ENCODE measurements at regions not wholly inside any gene's neighbourhood (a gene's known extent, or its start where the extent isn't known, plus 50 kb on each side); places are given as distances from the start of the nearest gene placed in this dataset.

DNA sequence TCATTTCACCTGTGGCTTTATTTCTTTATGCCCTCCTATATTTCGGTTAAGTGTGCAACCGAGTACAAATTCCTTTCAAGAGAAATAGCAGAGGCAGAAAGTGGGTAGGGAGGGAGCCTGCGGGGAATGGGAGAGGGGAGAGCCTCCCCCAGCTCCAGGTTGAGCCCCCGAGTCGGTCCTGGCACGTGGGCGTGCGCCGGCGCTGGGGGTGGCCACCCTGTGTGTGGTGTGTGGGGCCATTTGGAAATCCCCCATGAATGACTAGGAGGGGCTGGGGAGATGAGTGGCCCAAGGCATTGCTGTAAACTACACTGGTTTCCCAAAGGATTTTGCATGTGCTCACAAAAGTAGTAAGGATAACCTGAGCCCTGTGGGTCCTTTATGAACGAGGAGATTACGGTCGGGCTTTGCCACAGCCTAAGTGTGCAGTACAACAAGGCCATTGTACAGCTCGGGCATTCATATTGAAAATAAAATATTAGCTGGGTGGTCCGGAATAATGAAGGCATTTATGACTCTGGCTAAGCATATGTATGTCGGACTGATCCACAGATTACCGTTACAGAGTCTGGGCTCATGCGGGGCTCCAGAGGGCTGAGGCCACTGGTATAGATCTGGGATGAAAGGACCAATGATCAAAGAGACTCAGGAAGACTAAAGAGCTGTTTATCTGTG, 84.5 kb upstream of the RALGAPA2 start:
- H3K4me2 ChIP-seq, result no peak overlapping the region
- H3K4me3 ChIP-seq, result no peak overlapping the region
- POLR2A ChIA-PET, result no interaction called here
- ATAC-seq (no peak), DNase-seq (ENCODE audit: low read depth in 1 of 2, low spot score in 1 of 2) (no peak), FAIRE-seq (no peak)
- CTCF ChIA-PET, result interaction anchor here (1.0 to 1.4 kb wide), 4 partner anchors 11 to 28 kb away, joined by 3 to 4 read pairs (median 4); no protein-coding TSS in a partner anchor
- 55% methylated on average over 18 of the region's 18 CpGs for whole genome bisulfite sequencing (ENCODE audit: missing lambda C conversion rate)
- no peaks in the 10 kb centered on the region for H3K9me3 ChIP-seq
- no peaks in the 10 kb centered on the region for H3K4me1 ChIP-seq
- TF ChIP-seq HOXA7 (CRISPR knock-in tag; IDR thresholded peaks at IDR 0.05), result no peak
- TF ChIP-seq ESRRA (IDR thresholded peaks at IDR 0.05; ENCODE audit: borderline replicate concordance, low read length), result no peak
- no peak for TF ChIP-seq EHF (CRISPR knock-in tag; IDR thresholded peaks at IDR 0.05)
- TF ChIP-seq MAZ (IDR thresholded peaks at IDR 0.05; ENCODE audit: borderline replicate concordance, low read depth, low read length), result no peak
- no peak for TF ChIP-seq JUNB (IDR thresholded peaks at IDR 0.05)
- TF ChIP-seq, protein P1, sequence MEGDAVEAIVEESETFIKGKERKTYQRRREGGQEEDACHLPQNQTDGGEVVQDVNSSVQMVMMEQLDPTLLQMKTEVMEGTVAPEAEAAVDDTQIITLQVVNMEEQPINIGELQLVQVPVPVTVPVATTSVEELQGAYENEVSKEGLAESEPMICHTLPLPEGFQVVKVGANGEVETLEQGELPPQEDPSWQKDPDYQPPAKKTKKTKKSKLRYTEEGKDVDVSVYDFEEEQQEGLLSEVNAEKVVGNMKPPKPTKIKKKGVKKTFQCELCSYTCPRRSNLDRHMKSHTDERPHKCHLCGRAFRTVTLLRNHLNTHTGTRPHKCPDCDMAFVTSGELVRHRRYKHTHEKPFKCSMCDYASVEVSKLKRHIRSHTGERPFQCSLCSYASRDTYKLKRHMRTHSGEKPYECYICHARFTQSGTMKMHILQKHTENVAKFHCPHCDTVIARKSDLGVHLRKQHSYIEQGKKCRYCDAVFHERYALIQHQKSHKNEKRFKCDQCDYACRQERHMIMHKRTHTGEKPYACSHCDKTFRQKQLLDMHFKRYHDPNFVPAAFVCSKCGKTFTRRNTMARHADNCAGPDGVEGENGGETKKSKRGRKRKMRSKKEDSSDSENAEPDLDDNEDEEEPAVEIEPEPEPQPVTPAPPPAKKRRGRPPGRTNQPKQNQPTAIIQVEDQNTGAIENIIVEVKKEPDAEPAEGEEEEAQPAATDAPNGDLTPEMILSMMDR (IDR thresholded peaks at IDR 0.05), result no peak
- no peak for TF ChIP-seq RAD21 (conservative IDR thresholded peaks at IDR 0.05 in 1 of 2, IDR thresholded peaks at IDR 0.05 in 1 of 2)
- TF ChIP-seq JUN (IDR thresholded peaks at IDR 0.05), result no peak
- no peak for TF ChIP-seq SMC3 (IDR thresholded peaks at IDR 0.05)
- TF ChIP-seq, protein P2, sequence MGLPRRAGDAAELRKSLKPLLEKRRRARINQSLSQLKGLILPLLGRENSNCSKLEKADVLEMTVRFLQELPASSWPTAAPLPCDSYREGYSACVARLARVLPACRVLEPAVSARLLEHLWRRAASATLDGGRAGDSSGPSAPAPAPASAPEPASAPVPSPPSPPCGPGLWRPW (IDR thresholded peaks at IDR 0.05), result no peak
- TF ChIP-seq MAX (IDR thresholded peaks at IDR 0.05), result no peak
- no peak for TF ChIP-seq EHMT2 (IDR thresholded peaks at IDR 0.05; ENCODE audit: low read depth)
- TF ChIP-seq FOSL2 (IDR thresholded peaks at IDR 0.05), result no peak
- no peak for TF ChIP-seq FOSL2 (CRISPR knock-in tag; IDR thresholded peaks at IDR 0.05)
- no peak for TF ChIP-seq ZSCAN20 (CRISPR knock-in tag; IDR thresholded peaks at IDR 0.05)
- TF ChIP-seq, protein P3, sequence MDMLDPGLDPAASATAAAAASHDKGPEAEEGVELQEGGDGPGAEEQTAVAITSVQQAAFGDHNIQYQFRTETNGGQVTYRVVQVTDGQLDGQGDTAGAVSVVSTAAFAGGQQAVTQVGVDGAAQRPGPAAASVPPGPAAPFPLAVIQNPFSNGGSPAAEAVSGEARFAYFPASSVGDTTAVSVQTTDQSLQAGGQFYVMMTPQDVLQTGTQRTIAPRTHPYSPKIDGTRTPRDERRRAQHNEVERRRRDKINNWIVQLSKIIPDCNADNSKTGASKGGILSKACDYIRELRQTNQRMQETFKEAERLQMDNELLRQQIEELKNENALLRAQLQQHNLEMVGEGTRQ (IDR thresholded peaks at IDR 0.05), result no peak
- no peak overlapping the region for H3K27ac ChIP-seq

GRCh38 chr20:20795721-20796120, 83.3 kb upstream of the RALGAPA2 start:
- no peak for TF ChIP-seq FOSL2 (IDR thresholded peaks at IDR 0.05)
- TF ChIP-seq FOSL2 (CRISPR knock-in tag; IDR thresholded peaks at IDR 0.05), result no peak
- TF ChIP-seq NFE2L2 (conservative IDR thresholded peaks at IDR 0.05; ENCODE audit: low read length), result no peak
- TF ChIP-seq CBX2 (IDR thresholded peaks at IDR 0.05; ENCODE audit: borderline replicate concordance, low read depth), result no peak
- TF ChIP-seq PBX3 (IDR thresholded peaks at IDR 0.05), result no peak
- no peak for TF ChIP-seq MAX (IDR thresholded peaks at IDR 0.05)
- TF ChIP-seq TP53 (CRISPR knock-in tag; IDR thresholded peaks at IDR 0.05), result no peak
- TF ChIP-seq NPAS2 (CRISPR knock-in tag; IDR thresholded peaks at IDR 0.05; ENCODE audit: borderline replicate concordance), result no peak
- TF ChIP-seq TFCP2L1 (CRISPR knock-in tag; IDR thresholded peaks at IDR 0.05), result no peak
- TF ChIP-seq, protein P3 (IDR thresholded peaks at IDR 0.05), result no peak
- TF ChIP-seq PHF8 (IDR thresholded peaks at IDR 0.05; ENCODE audit: borderline replicate concordance, low read depth), result no peak
- no peak for TF ChIP-seq RARB (CRISPR knock-in tag; IDR thresholded peaks at IDR 0.05)
- FAIRE-seq (no peak), DNase-seq (ENCODE audit: low read depth in 1 of 2, low spot score in 1 of 2) (no peak), ATAC-seq (no peak)
- CTCF ChIA-PET, result interaction anchor here (1.1 to 2.6 kb wide), 3 partner anchors 9 to 30 kb away, joined by 3 to 6 read pairs (median 5); no protein-coding TSS in a partner anchor
- no peak overlapping the region for H3K4me2 ChIP-seq
- POLR2A ChIA-PET, result no interaction called here
- WGBS (ENCODE audit: missing lambda C conversion rate), result 6% methylated on average over 5 of the region's 5 CpGs
- H3K4me3 ChIP-seq, result no peak overlapping the region
- H3K9me3 ChIP-seq, result no peaks in the 10 kb centered on the region
- no peak overlapping the region for H3K27ac ChIP-seq
- H3K4me1 ChIP-seq, result no peaks in the 10 kb centered on the region
